ENCODE measurements at regions not wholly inside any gene's neighbourhood (a gene's known extent, or its start where the extent isn't known, plus 50 kb on each side); places are given as distances from the start of the nearest gene placed in this dataset.
"Not testable (repeated sequence)": the region's sequence is repeated elsewhere in the genome, so short reads cannot be mapped to it uniquely, and the experiment has no call there.

DNA sequence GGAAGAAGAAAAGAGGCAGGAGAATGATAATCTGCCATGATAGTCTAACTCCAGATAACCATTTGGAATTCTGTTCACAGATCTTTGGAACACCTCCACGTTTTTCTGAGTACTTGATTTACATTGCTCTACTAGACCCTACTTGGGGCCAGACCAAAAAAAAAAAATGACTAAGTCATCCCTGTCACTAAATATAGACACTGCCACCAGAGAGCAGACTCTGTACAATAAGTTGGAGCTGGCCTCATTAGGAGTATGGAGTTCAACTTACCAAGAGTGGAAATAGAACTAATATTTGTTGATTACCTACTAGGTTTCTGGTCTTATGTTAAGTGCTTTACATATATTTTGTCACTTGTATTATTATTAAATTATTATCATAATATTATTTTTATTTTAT, 80.9 kb upstream of the ZNF800 start:
- H3K4me3 Mint-ChIP-seq = no peak overlapping the region
- Histone ChIP-seq H3K27me3 (ENCODE audit: control insufficient read depth, insufficient read depth, low read length, poor library complexity, severe bottlenecking) (peaks cover 10% of the 10 kb centered on the region), H3K4me1 (ENCODE audit: control insufficient read depth, insufficient read depth, low read length) (no peaks in the 10 kb centered on the region), H3K36me3 (ENCODE audit: control insufficient read depth, insufficient read depth, low read length) (no peaks in the 10 kb centered on the region), H3K4me3 (ENCODE audit: low read length) (no peak overlapping the region), H3K9me3 (ENCODE audit: control insufficient read depth, low read length) (no peaks in the 10 kb centered on the region), H3K27ac (ENCODE audit: low read depth, low read length) (no peak overlapping the region), H3K9ac (ENCODE audit: extremely low read depth, low read length, poor library complexity, severe bottlenecking) (no peak overlapping the region)
- 0 to 21% methylated on average over 1 of the region's 1 CpG for WGBS, 2 experiments (ENCODE audit: insufficient coverage in 1 of 2, insufficient read length in 1 of 2)
- DNase-seq = no peak
- no peaks in the 10 kb centered on the region for H3K9me3 Mint-ChIP-seq
- peaks cover 19% of the 10 kb centered on the region for H3K27me3 Mint-ChIP-seq (ENCODE audit: insufficient read depth)
- TF ChIP-seq CTCF (conservative IDR thresholded peaks at IDR 0.05) = no peak
- H3K27ac Mint-ChIP-seq = no peak overlapping the region
- no peaks in the 10 kb centered on the region for H3K4me1 Mint-ChIP-seq
- H3K36me3 Mint-ChIP-seq (ENCODE audit: low read depth) = no peaks in the 10 kb centered on the region

DNA sequence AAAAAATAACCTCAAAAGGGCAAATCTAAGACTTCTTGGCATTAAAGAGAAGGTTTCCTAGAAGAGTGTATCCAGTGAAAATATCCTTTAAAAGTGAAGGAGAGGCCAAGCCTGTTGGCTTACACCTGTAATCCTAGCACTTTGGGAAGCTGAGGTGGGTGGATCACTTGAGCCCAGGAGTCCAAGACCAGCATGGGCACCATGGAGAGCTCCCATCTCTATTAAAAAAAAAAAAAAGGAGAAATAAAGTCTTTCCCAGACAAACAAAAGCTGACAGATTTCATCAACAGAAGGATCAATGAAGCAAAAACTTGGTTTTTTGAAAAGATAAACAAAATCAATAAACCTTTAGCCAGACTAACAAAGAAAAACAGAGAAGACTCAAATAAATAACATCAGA, 67.6 kb upstream of the ZNF800 start:
- H3K9ac ChIP-seq (ENCODE audit: extremely low read depth, low read length, poor library complexity, severe bottlenecking) = no peak overlapping the region
- no peak overlapping the region for H3K27ac ChIP-seq (ENCODE audit: low read depth, low read length)
- Mint-ChIP-seq H3K27ac (no peak overlapping the region), H3K36me3 (ENCODE audit: low read depth) (no peaks in the 10 kb centered on the region), H3K27me3 (ENCODE audit: insufficient read depth) (peaks cover 26% of the 10 kb centered on the region), H3K9me3 (peaks cover 2% of the 10 kb centered on the region), H3K4me1 (no peaks in the 10 kb centered on the region), H3K4me3 (no peak overlapping the region)
- H3K4me1 ChIP-seq (ENCODE audit: control insufficient read depth, insufficient read depth, low read length) = no peaks in the 10 kb centered on the region
- DNase-seq = no peak
- H3K9me3 ChIP-seq (ENCODE audit: control insufficient read depth, low read length) = peaks cover 5% of the 10 kb centered on the region
- no peaks in the 10 kb centered on the region for H3K36me3 ChIP-seq (ENCODE audit: control insufficient read depth, insufficient read depth, low read length)
- H3K27me3 ChIP-seq (ENCODE audit: control insufficient read depth, insufficient read depth, low read length, poor library complexity, severe bottlenecking) = peaks cover 6% of the 10 kb centered on the region
- no peak for TF ChIP-seq CTCF (conservative IDR thresholded peaks at IDR 0.05)
- H3K4me3 ChIP-seq (ENCODE audit: low read length) = no peak overlapping the region

GRCh38 chr7:127451258-127451657, 58.8 kb upstream of the ZNF800 start:
- H3K36me3 Mint-ChIP-seq (ENCODE audit: low read depth); H3K4me3 Mint-ChIP-seq; H3K27ac ChIP-seq (ENCODE audit: low read depth, low read length); H3K4me3 ChIP-seq (ENCODE audit: low read length); H3K27me3 ChIP-seq (ENCODE audit: control insufficient read depth, insufficient read depth, low read length, poor library complexity, severe bottlenecking); DNase-seq; H3K4me1 Mint-ChIP-seq; H3K9ac ChIP-seq (ENCODE audit: extremely low read depth, low read length, poor library complexity, severe bottlenecking); H3K36me3 ChIP-seq (ENCODE audit: control insufficient read depth, insufficient read depth, low read length); H3K27ac Mint-ChIP-seq; H3K4me1 ChIP-seq (ENCODE audit: control insufficient read depth, insufficient read depth, low read length): not testable (repeated sequence)
- H3K27me3 Mint-ChIP-seq (ENCODE audit: insufficient read depth) = peaks cover 64% of the 10 kb centered on the region
- peaks cover 24% of the 10 kb centered on the region for H3K9me3 Mint-ChIP-seq
- peaks cover 11% of the 10 kb centered on the region for H3K9me3 ChIP-seq (ENCODE audit: control insufficient read depth, low read length)
- WGBS, 2 experiments (ENCODE audit: insufficient coverage in 1 of 2, insufficient read length in 1 of 2) = 87 to 90% methylated on average over 7 to 10 of the region's 10 CpGs

DNA sequence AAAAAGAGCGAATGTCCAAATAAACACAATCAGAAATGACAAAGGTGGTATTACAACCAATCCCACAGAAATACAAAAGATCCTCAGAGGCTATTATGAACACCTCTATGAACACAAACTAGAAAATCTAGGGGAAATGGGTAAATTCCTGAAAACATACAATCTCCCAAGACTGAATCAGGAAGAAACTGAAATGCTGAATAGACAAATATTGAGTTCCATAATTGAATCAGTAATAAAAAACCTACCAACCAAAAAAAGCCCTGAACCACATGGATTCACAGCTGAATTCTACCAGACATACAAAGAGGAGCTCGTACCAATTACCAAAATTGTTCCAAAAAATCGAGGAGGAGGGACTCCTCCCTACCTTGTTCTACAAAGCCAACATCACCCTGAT, 56.1 kb upstream of the ZNF800 start:
- H3K9ac ChIP-seq (ENCODE audit: extremely low read depth, low read length, poor library complexity, severe bottlenecking) = no peak overlapping the region
- Mint-ChIP-seq H3K4me1 (no peaks in the 10 kb centered on the region), H3K4me3 (no peak overlapping the region), H3K9me3 (peaks cover 27% of the 10 kb centered on the region), H3K27ac (no peak overlapping the region), H3K27me3 (ENCODE audit: insufficient read depth) (peaks cover 49% of the 10 kb centered on the region), H3K36me3 (ENCODE audit: low read depth) (no peaks in the 10 kb centered on the region)
- no peak for TF ChIP-seq CTCF (conservative IDR thresholded peaks at IDR 0.05)
- no peak overlapping the region for H3K27ac ChIP-seq (ENCODE audit: low read depth, low read length)
- 35 to 83% methylated on average over 2 to 3 of the region's 3 CpGs for WGBS, 2 experiments (ENCODE audit: insufficient coverage in 1 of 2, insufficient read length in 1 of 2)
- no peaks in the 10 kb centered on the region for H3K27me3 ChIP-seq (ENCODE audit: control insufficient read depth, insufficient read depth, low read length, poor library complexity, severe bottlenecking)
- no peaks in the 10 kb centered on the region for H3K4me1 ChIP-seq (ENCODE audit: control insufficient read depth, insufficient read depth, low read length)
- no peak for DNase-seq
- H3K4me3 ChIP-seq (ENCODE audit: low read length) = no peak overlapping the region
- H3K9me3 ChIP-seq (ENCODE audit: control insufficient read depth, low read length) = peaks cover 17% of the 10 kb centered on the region
- H3K36me3 ChIP-seq (ENCODE audit: control insufficient read depth, insufficient read depth, low read length) = no peaks in the 10 kb centered on the region
